K562 (cell line): ENCODE measurements at regions not wholly inside any gene's neighbourhood (a gene's known extent, or its start where the extent isn't known, plus 50 kb on each side); places are given as distances from the start of the nearest gene placed in this dataset.

Experiments
- ATAC-seq: fragments of 200-7000 bp; cut with Tn5 transposase; 3 replicates; pipeline ENCODE4 v1.9.1; 2020; ENCODE audit warnings: moderate library complexity
- BruUV-seq: library from RNA; stranded (reverse); fragments of 400-500 nt; replicated peaks from 2 replicates; lab custom pipeline; 2021; lab: Mats Ljungman, UMichigan
- CTCF ChIA-PET: fragments of 300-600 bp; formaldehyde crosslinking; extraction: SDS; loops from one replicate; lab custom pipeline; 2021; ENCODE audit warnings: low intra/inter-chr PET ratio; lab: Yijun Ruan, JAX
- POLR2A ChIA-PET: fragments of 300-600, 350-650 bp; sonication (Branson Sonifier 250); formaldehyde crosslinking; extraction: SDS; loops from one replicate; lab custom pipeline; 2021; ENCODE audit warnings: antibody characterized with exemption, inconsistent platforms; lab: Yijun Ruan, JAX
- DNase-seq, 4 experiments: peaks; one replicate each; pipeline versions ENCODE4 v3.0.0 to v3.0.0-alpha.2; 2011 to 2018; ENCODE audit warnings: low spot score in 3 of 4, mixed read lengths in 3 of 4; ENCODE audit errors: extremely low read depth in 1 of 4
- FAIRE-seq: peaks from 2 replicates; lab custom pipeline; 2011; peaks lifted over from hg19 to GRCh38; lab: Jason Lieb, UNC
- H2AFZ ChIP-seq: 2 replicates; pipeline ENCODE4 v1.6.0; 2011; ENCODE audit warnings: low read depth, low read length, control low read depth, inconsistent platforms
- H3K27ac ChIP-seq: fragments of 200-600 bp; 3 replicates; pipeline ENCODE4 v1.8.0; 2011; ENCODE audit warnings: low read depth, mild to moderate bottlenecking, control low read depth, inconsistent platforms, low read length, moderate library complexity, mixed read lengths; ENCODE audit errors: extremely low read depth
- H3K27me3 ChIP-seq, 2 experiments: fragments of 300-600 bp in 1 of 2; 2 replicates in 1 of 2; 3 replicates in 1 of 2; pipeline versions ENCODE4 v1.6.0 to v1.8.0; 2011; ENCODE audit warnings: inconsistent platforms in 2 of 2, low read length in 2 of 2, mild to moderate bottlenecking in 1 of 2, mixed read lengths in 1 of 2, moderate library complexity in 1 of 2; ENCODE audit not compliant: control insufficient read depth in 2 of 2, insufficient read depth in 2 of 2
- H3K36me3 ChIP-seq: fragments of 300-600 bp; 3 replicates; pipeline ENCODE4 v1.8.0; 2011; ENCODE audit warnings: mild to moderate bottlenecking, low read length, inconsistent platforms; ENCODE audit not compliant: control insufficient read depth, insufficient read depth
- H3K4me1 ChIP-seq, 2 experiments: fragments of 200-600 bp in 1 of 2; replicated peaks in 1 of 2; 2 replicates in 1 of 2; 3 replicates in 1 of 2; pipeline versions ENCODE4 v1.5.1 to v1.8.0; 2011; ENCODE audit warnings: inconsistent platforms in 2 of 2, low read length in 2 of 2, mild to moderate bottlenecking in 1 of 2, mixed read lengths in 1 of 2, moderate library complexity in 1 of 2; ENCODE audit not compliant: control insufficient read depth in 2 of 2, insufficient read depth in 2 of 2
- H3K4me2 ChIP-seq: 2 replicates; pipeline ENCODE4 v1.6.1; 2011; ENCODE audit warnings: low read length, control low read depth, inconsistent platforms, mixed read lengths; ENCODE audit not compliant: insufficient read depth
- H3K4me3 ChIP-seq: fragments of 200-600 bp; sonication (generic), shearing (Covaris generic); 2 replicates; pipeline ENCODE4 v1.5.1; 2016; ENCODE audit warnings: control low read depth, inconsistent platforms
- H3K79me2 ChIP-seq: fragments of 200-600 bp; 3 replicates; pipeline ENCODE4 v1.8.0; 2011; ENCODE audit warnings: low read length, inconsistent platforms; ENCODE audit not compliant: control insufficient read depth, insufficient read depth
- H3K9ac ChIP-seq, 2 experiments: 2 replicates each; pipeline versions ENCODE4 v1.6.0 to v1.6.1; 2011; ENCODE audit warnings: low read depth in 2 of 2, low read length in 2 of 2, control low read depth in 1 of 2, inconsistent platforms in 1 of 2, mild to moderate bottlenecking in 1 of 2, mixed read lengths in 1 of 2; ENCODE audit not compliant: insufficient read depth in 1 of 2
- H3K9me1 ChIP-seq: one replicate; pipeline ENCODE4 v1.6.0; 2011; ENCODE audit warnings: inconsistent platforms, mild to moderate bottlenecking, low read length, moderate library complexity; ENCODE audit not compliant: control insufficient read depth, insufficient read depth
- H3K9me3 ChIP-seq: replicated peaks from 2 replicates; pipeline ENCODE4 v1.5.1; 2011; ENCODE audit warnings: low read depth, low read length, inconsistent platforms; ENCODE audit not compliant: control insufficient read depth, insufficient read depth
- H4K20me1 ChIP-seq: replicated peaks from 2 replicates; pipeline ENCODE4 v1.6.1; 2011; ENCODE audit warnings: low read length, inconsistent platforms, mixed read lengths; ENCODE audit not compliant: control insufficient read depth, insufficient read depth
- SPI1 ChIP-seq: IDR thresholded peaks from 2 replicates; pipeline ENCODE4 v1.6.1; 2011; ENCODE audit warnings: low read depth, low read length, control low read depth, borderline replicate concordance
- WGBS: fragments of 100-300 bp; shearing (Covaris generic); methylation state at CpG from one replicate; pipeline ENCODE4 v1.1.6; 2016; ENCODE audit warnings: low coverage, mixed read lengths; ENCODE audit not compliant: insufficient coverage; ENCODE audit errors: missing lambda C conversion rate; 5-methylcytosine and 5-hydroxymethylcytosine counted together
- in situ Hi-C: fragments of 300-500 bp; cut with MboI; formaldehyde crosslinking; loops from 4 replicates; pipeline ENCODE4 v1.15.0; 2018; ENCODE audit warnings: inconsistent platforms, mixed read lengths
- intact Hi-C: fragments of 100-400 bp; cut with micrococcal nuclease; formaldehyde crosslinking; loops from 2 replicates; pipeline ENCODE4 v1.14.2; 2022
- TF ChIP-seq, protein P1 (sequence below): IDR thresholded peaks from 3 replicates; pipeline ENCODE4 v1.6.1; 2011; ENCODE audit warnings: borderline replicate concordance, mild to moderate bottlenecking; ENCODE audit not compliant: insufficient read length, insufficient read depth

DNA sequence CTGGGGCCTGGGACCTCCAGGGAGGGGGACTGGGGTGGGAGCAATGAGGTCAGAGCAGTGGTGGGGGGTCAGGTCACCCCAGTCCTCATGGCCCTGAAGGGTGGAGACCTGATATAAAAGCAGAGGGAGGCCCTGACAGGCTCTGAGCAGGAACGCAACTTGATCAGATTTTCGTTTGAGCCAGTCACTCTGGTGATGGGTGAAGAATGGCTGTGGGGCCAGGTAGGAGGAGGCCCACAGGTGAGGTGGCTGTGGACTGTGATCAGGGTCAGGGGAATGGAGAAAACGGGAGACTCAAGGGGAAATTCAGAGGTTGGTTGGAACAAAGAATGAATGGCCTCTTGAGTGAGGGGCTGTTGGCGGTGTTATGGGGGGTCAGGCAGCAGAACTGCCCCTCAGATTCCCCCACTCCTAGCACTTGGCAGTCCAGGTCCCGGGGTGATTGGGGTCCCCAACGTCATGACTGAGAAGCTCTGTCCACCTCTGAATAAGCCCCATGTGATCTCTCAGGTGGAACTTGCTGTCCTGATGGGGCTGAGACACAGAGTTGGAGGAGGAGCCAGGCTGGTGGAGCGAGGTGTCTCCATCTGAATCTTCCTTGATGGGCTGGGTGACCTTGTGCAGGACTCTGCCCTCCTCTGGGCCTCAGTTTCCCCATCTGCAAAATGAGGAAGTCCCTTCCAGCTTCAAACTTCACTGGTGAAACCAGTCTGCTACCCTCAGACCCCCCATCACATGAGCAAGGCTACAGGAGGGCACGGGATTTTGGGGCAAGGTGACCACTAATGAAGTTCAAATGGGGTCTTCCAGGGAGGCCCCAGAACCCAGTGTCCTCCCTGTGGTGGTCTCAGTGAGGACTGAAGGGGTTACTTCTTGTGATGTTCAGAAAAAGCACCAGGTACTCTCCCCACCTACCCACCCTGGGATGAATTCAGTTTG lies 683.0 kb downstream of the MATN1 start:
- H3K27ac ChIP-seq, result no peak overlapping the region
- 1% methylated on average over 8 of the region's 8 CpGs for WGBS

More for the DNA sequence above, 683.0 kb downstream of the MATN1 start:
- TF ChIP-seq, protein P1, sequence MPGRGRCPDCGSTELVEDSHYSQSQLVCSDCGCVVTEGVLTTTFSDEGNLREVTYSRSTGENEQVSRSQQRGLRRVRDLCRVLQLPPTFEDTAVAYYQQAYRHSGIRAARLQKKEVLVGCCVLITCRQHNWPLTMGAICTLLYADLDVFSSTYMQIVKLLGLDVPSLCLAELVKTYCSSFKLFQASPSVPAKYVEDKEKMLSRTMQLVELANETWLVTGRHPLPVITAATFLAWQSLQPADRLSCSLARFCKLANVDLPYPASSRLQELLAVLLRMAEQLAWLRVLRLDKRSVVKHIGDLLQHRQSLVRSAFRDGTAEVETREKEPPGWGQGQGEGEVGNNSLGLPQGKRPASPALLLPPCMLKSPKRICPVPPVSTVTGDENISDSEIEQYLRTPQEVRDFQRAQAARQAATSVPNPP, result no peak
- TF ChIP-seq SPI1, result 0 out of 2 replicates have a peak, but pooled peaks have one; percentile 27
- intact Hi-C loops, result no loop called here
- H2AFZ ChIP-seq, result no peak overlapping the region
- CTCF ChIA-PET, result no interaction called here
- ATAC-seq (no peak), FAIRE-seq (no peak), DNase-seq (no peak)
- H4K20me1 ChIP-seq, result no peaks in the 10 kb centered on the region
- no peak overlapping the region for H3K4me2 ChIP-seq
- no peaks in the 10 kb centered on the region for H3K27me3 ChIP-seq
- H3K9me3 ChIP-seq, result no peaks in the 10 kb centered on the region
- no TSS peak for BruUV-seq
- POLR2A ChIA-PET, result interaction anchor here (0.5 to 0.6 kb wide), 2 partner anchors 30 to 536 kb away, joined by 3 read pairs; no protein-coding TSS in a partner anchor
- H3K4me3 ChIP-seq, result no peak overlapping the region
- no peak overlapping the region for H3K9ac ChIP-seq
- no peaks in the 10 kb centered on the region for H3K9me1 ChIP-seq
- in situ Hi-C loops, result no loop called here
- H3K4me1 ChIP-seq, result no peaks in the 10 kb centered on the region
- no peaks in the 10 kb centered on the region for H3K79me2 ChIP-seq
- H3K36me3 ChIP-seq, result no peaks in the 10 kb centered on the region
